Smooth muscle cell of the brain vasculature (primary cell): ENCODE measurements at regions not wholly inside any gene's neighbourhood (a gene's known extent, or its start where the extent isn't known, plus 50 kb on each side); places are given as distances from the start of the nearest gene placed in this dataset.

Experiments used
- DNase-seq: peaks from one replicate; pipeline ENCODE4 v3.0.0-alpha.2; 2012; ENCODE audit warnings: low read depth, low spot score

GRCh38 chr2:144215701-144216675 lies 303.9 kb downstream of the ZEB2 start:
- DNase-seq = no peak

GRCh38 chr2:144215207-144215606 lies 304.7 kb downstream of the ZEB2 start:
- DNase-seq = no peak

- DNase-seq = no peak
Measured at GRCh38 chr2:144213797-144214196, 306.1 kb downstream of the ZEB2 start.

GRCh38 chr2:144211826-144212225 lies 308.1 kb downstream of the ZEB2 start:
- no peak for DNase-seq

GRCh38 chr2:144211065-144211464 lies 308.9 kb downstream of the ZEB2 start:
- no peak for DNase-seq

- DNase-seq = no peak
Measured at GRCh38 chr2:144210076-144210475, 309.8 kb downstream of the ZEB2 start.

GRCh38 chr2:144208924-144209323 lies 311.0 kb downstream of the ZEB2 start:
- no peak for DNase-seq

GRCh38 chr2:144206019-144206418 lies 313.9 kb downstream of the ZEB2 start:
- DNase-seq = no peak

GRCh38 chr2:144201868-144202468 lies 318.0 kb downstream of the ZEB2 start:
- DNase-seq = no peak

GRCh38 chr2:144201126-144201525 lies 318.8 kb downstream of the ZEB2 start:
- no peak for DNase-seq

- DNase-seq = no peak
Measured at GRCh38 chr2:144198116-144198515, 321.8 kb downstream of the ZEB2 start.

- DNase-seq = no peak
Measured at GRCh38 chr2:144194326-144195071, 325.4 kb downstream of the ZEB2 start.

GRCh38 chr2:144190908-144191605 lies 328.9 kb downstream of the ZEB2 start:
- no peak for DNase-seq

GRCh38 chr2:144183727-144184126 lies 336.2 kb downstream of the ZEB2 start:
- DNase-seq = no peak

- no peak for DNase-seq
Measured at GRCh38 chr2:144181001-144181400, 338.9 kb downstream of the ZEB2 start.

- no peak for DNase-seq
Measured at GRCh38 chr2:144180131-144180530, 339.8 kb downstream of the ZEB2 start.

- no peak for DNase-seq
Measured at GRCh38 chr2:144170179-144170578, 349.7 kb downstream of the ZEB2 start.

- no peak for DNase-seq
Measured at GRCh38 chr2:144166743-144167142, 353.2 kb downstream of the ZEB2 start.

GRCh38 chr2:144165599-144166250 lies 354.2 kb downstream of the ZEB2 start:
- DNase-seq = no peak

- DNase-seq = no peak
Measured at GRCh38 chr2:144163592-144163991, 356.3 kb downstream of the ZEB2 start.

- DNase-seq = no peak
Measured at GRCh38 chr2:144162652-144163051, 357.3 kb downstream of the ZEB2 start.
